Endothelial cell of umbilical vein (primary cell): ENCODE measurements at regions not wholly inside any gene's neighbourhood (a gene's known extent, or its start where the extent isn't known, plus 50 kb on each side); places are given as distances from the start of the nearest gene placed in this dataset.

Experiments used
- BruUV-seq: library from RNA; stranded (reverse); fragments of 400-500 nt; replicated peaks from 2 replicates; lab custom pipeline; 2021; lab: Mats Ljungman, UMichigan
- CTCF ChIA-PET: fragments of 300-600, 350-600 bp; sonication (Branson Sonifier 250); formaldehyde crosslinking; loops from one replicate; lab custom pipeline; 2021; ENCODE audit warnings: antibody characterized with exemption, inconsistent platforms; lab: Charles Lee
- POLR2A ChIA-PET: fragments of 300-600, 350-600 bp; sonication (Branson Sonifier 250); formaldehyde crosslinking; loops from one replicate; lab custom pipeline; 2021; ENCODE audit warnings: antibody characterized with exemption, inconsistent platforms; lab: Charles Lee
- DNase-seq: peaks from one replicate; pipeline ENCODE4 v3.0.0-alpha.2; 2011; ENCODE audit warnings: low read depth, low spot score
- FAIRE-seq: peaks from 2 replicates; lab custom pipeline; 2011; peaks lifted over from hg19 to GRCh38; lab: Jason Lieb, UNC
- H2AFZ ChIP-seq: 2 replicates; pipeline ENCODE4 v1.6.0; 2012; ENCODE audit warnings: low read depth, low read length, control low read depth, inconsistent platforms
- H3K27ac ChIP-seq: 2 replicates; pipeline ENCODE4 v1.5.1; 2011; ENCODE audit warnings: low read depth, mild to moderate bottlenecking, control low read depth, low read length, moderate library complexity; ENCODE audit not compliant: insufficient read depth
- H3K27me3 ChIP-seq, 2 experiments: 2 replicates each; pipeline versions ENCODE4 v1.6.0 to v1.6.1; 2011; ENCODE audit warnings: low read length in 2 of 2, mixed read lengths in 1 of 2; ENCODE audit not compliant: control insufficient read depth in 2 of 2, insufficient read depth in 2 of 2
- H3K36me3 ChIP-seq, 2 experiments: 2 replicates in 1 of 2; 3 replicates in 1 of 2; pipeline ENCODE4 v1.5.1; 2011; ENCODE audit warnings: low read length in 2 of 2, mild to moderate bottlenecking in 1 of 2, moderate library complexity in 1 of 2; ENCODE audit not compliant: control insufficient read depth in 2 of 2, insufficient read depth in 2 of 2; ENCODE audit errors: extremely low read depth in 1 of 2
- H3K4me1 ChIP-seq: 3 replicates; pipeline ENCODE4 v1.5.1; 2011; ENCODE audit warnings: mild to moderate bottlenecking, low read length; ENCODE audit not compliant: control insufficient read depth, insufficient read depth; ENCODE audit errors: extremely low read depth
- H3K4me2 ChIP-seq: 2 replicates; pipeline ENCODE4 v1.6.1; 2011; ENCODE audit warnings: low read length, control low read depth, mixed read lengths; ENCODE audit not compliant: insufficient read depth
- H3K4me3 ChIP-seq, 3 experiments: fragments of 200-600 bp in 1 of 3; sonication (generic), shearing (Covaris generic) in 1 of 3; replicated peaks in 1 of 3; 2 replicates each; pipeline ENCODE4 v1.5.1; 2011 to 2016; ENCODE audit warnings: control low read depth in 3 of 3, low read length in 3 of 3, mild to moderate bottlenecking in 2 of 3, inconsistent platforms in 1 of 3, low read depth in 1 of 3, moderate library complexity in 1 of 3; ENCODE audit not compliant: insufficient read depth in 1 of 3
- H3K79me2 ChIP-seq: 2 replicates; pipeline ENCODE4 v1.6.0; 2012; ENCODE audit warnings: low read length, inconsistent platforms; ENCODE audit not compliant: control insufficient read depth, insufficient read depth
- H3K9ac ChIP-seq: replicated peaks from 2 replicates; pipeline ENCODE3; 2011; ENCODE audit warnings: low read length, control low read depth; ENCODE audit not compliant: insufficient read depth; ENCODE audit errors: extremely low read depth
- H3K9me1 ChIP-seq: replicated peaks from 3 replicates; pipeline ENCODE4 v1.6.0; 2011; ENCODE audit warnings: mild to moderate bottlenecking, low read length; ENCODE audit not compliant: control insufficient read depth, insufficient read depth; ENCODE audit errors: extremely low read depth
- H3K9me3 ChIP-seq: replicated peaks from 2 replicates; pipeline ENCODE4 v1.5.1; 2012; ENCODE audit warnings: low read length, inconsistent platforms; ENCODE audit not compliant: control insufficient read depth, insufficient read depth
- H4K20me1 ChIP-seq: replicated peaks from 2 replicates; pipeline ENCODE3; 2011; ENCODE audit warnings: mild to moderate bottlenecking, low read length; ENCODE audit not compliant: control insufficient read depth, insufficient read depth; ENCODE audit errors: extremely low read depth
- CTCF ChIP-seq, 2 donors: IDR thresholded peaks; 1 replicate in 1 of 2; 2 replicates in 1 of 2; pipeline ENCODE4 v1.5.1; 2011; ENCODE audit warnings: low read length in 2 of 2, mild to moderate bottlenecking in 2 of 2, moderate library complexity in 2 of 2, control low read depth in 1 of 2, inconsistent platforms in 1 of 2, low read depth in 1 of 2; ENCODE audit not compliant: insufficient read depth in 1 of 2; ENCODE audit errors: extremely low read depth in 1 of 2
- EZH2 ChIP-seq: IDR thresholded peaks from 2 replicates; pipeline ENCODE4 v1.6.1; 2012; ENCODE audit warnings: borderline replicate concordance, low read depth, mild to moderate bottlenecking, moderate library complexity, low read length, inconsistent platforms; ENCODE audit not compliant: severe bottlenecking
- FOS ChIP-seq: IDR thresholded peaks from 2 replicates; pipeline ENCODE4 v1.6.1; 2011; ENCODE audit warnings: mild to moderate bottlenecking, low read length, moderate library complexity, borderline replicate concordance; ENCODE audit not compliant: insufficient read depth
- GATA2 ChIP-seq: IDR thresholded peaks from 2 replicates; pipeline ENCODE4 v1.7.0; 2011; ENCODE audit warnings: low read depth, mild to moderate bottlenecking, moderate library complexity, mixed read lengths, low read length; ENCODE audit not compliant: insufficient read length, insufficient read depth
- JUN ChIP-seq: IDR thresholded peaks from 2 replicates; pipeline ENCODE4 v1.6.1; 2011; ENCODE audit warnings: borderline replicate concordance, low read depth; ENCODE audit not compliant: insufficient read length, insufficient read depth
- MAX ChIP-seq: IDR thresholded peaks from 2 replicates; pipeline ENCODE4 v1.6.1; 2011; ENCODE audit not compliant: insufficient read depth, insufficient read length
- MYC ChIP-seq: IDR thresholded peaks from one replicate; pipeline ENCODE4 v1.6.1; 2011; ENCODE audit warnings: mild to moderate bottlenecking, low read depth, low read length
- POLR2A ChIP-seq: IDR thresholded peaks from 2 replicates; pipeline ENCODE4 v1.6.1; 2012; ENCODE audit warnings: low read depth, mild to moderate bottlenecking, control low read depth, low read length
- POLR2AphosphoS5 ChIP-seq: IDR thresholded peaks from 2 replicates; pipeline ENCODE4 v1.6.1; 2012; ENCODE audit warnings: low read depth, mild to moderate bottlenecking, control low read depth, low read length, moderate library complexity; ENCODE audit not compliant: insufficient read depth
- dilution Hi-C: fragments of 300-500 bp; cut with MboI; formaldehyde crosslinking; loops from one replicate; pipeline ENCODE4 v1.15.0; 2019; ENCODE audit warnings: low sequenced_read_pairs; ENCODE audit not compliant: extremely low pct_ligation_motif_present
- intact Hi-C: fragments of 100-400 bp; cut with micrococcal nuclease; formaldehyde crosslinking; loops from one replicate; pipeline ENCODE4 v1.10.0; 2022

DNA sequence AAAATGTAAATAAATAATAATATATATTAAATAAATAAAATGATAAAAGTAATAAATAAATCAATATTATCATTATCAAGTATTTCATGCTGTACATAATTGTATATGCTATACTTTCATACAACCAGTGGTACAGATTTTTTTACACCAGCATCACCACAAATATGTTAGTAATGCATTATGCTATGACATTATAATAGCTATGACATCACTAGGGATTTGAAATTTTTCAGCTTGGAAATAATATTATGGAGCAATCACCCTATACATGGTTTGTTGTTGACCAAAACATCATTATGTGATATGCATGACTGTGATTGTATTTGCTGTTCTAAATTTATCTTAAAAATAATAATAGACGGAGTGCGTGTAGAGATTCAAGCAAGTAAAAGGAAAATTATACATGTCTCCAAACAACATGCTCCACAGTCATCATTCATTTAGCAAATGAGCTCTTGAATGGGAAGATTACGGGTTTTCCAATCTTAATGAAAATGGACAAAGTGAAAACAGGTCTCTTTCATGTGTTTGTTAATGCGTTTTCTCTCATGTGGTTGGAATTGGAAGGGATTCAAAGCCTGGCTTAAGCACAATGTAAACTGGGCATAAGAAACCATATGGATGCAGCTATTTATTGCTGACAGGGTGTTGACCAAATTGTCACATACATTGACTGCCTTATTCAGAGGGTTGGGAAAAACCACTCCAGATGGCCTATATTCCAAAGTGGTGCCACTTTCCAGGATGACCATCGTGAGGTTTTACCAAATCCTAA is 643.0 kb upstream of the RGMB start:
- H2AFZ ChIP-seq = no peak overlapping the region
- DNase-seq (no peak), FAIRE-seq (no peak)

More for the DNA sequence above, 643.0 kb upstream of the RGMB start:
- intact Hi-C loops = no loop called here
- Histone ChIP-seq H3K27ac (no peak overlapping the region), H3K4me3 (no peak overlapping the region), H3K27me3 (no peaks in the 10 kb centered on the region), H3K79me2 (no peaks in the 10 kb centered on the region), H3K36me3 (no peaks in the 10 kb centered on the region), H3K9me3 (no peaks in the 10 kb centered on the region), H3K4me2 (no peak overlapping the region), H4K20me1 (no peaks in the 10 kb centered on the region), H3K4me1 (no peaks in the 10 kb centered on the region), H3K9ac (no peak overlapping the region), H3K9me1 (no peaks in the 10 kb centered on the region)
- POLR2A ChIA-PET = no interaction called here
- CTCF ChIA-PET = interaction anchor here (1.3 kb wide), 1 partner anchor 20 kb away, joined by 5 read pairs; no protein-coding TSS in a partner anchor
- no peak for TF ChIP-seq MYC
- no peak for TF ChIP-seq CTCF (IDR thresholded peaks at IDR 0.05; ENCODE audit: extremely low read depth in 1 of 2, insufficient read depth in 1 of 2, low read depth in 1 of 2, low read length in 2 of 2)
- no peak for TF ChIP-seq EZH2
- no peak for TF ChIP-seq FOS
- no peak for TF ChIP-seq POLR2A
- no peak for TF ChIP-seq JUN
- no peak for TF ChIP-seq POLR2AphosphoS5
- TF ChIP-seq MAX = no peak
- no peak for TF ChIP-seq GATA2
- no TSS peak for BruUV-seq
- dilution Hi-C loops = no loop called here
